ENCODE measurements at regions not wholly inside any gene's neighbourhood (a gene's known extent, or its start where the extent isn't known, plus 50 kb on each side); places are given as distances from the start of the nearest gene placed in this dataset.

GRCh38 chr1:96552451-96552850 lies 169.1 kb upstream of the PTBP2 start:
- no peak for TF ChIP-seq CTCF (conservative IDR thresholded peaks at IDR 0.05)
- no peak for TF ChIP-seq EZH2 (IDR thresholded peaks at IDR 0.05; ENCODE audit: low read depth)

All from PC-9 (cell line).